ENCODE measurements at regions not wholly inside any gene's neighbourhood (a gene's known extent, or its start where the extent isn't known, plus 50 kb on each side); places are given as distances from the start of the nearest gene placed in this dataset.
A peak's percentile ranks its signal among the peaks of the same experiment; 100 is the strongest.

GRCh38 chr7:22662556-22663356, 64.2 kb upstream of the IL6 start:
- DNase-seq (ENCODE audit: low spot score) (no peak), ATAC-seq (no peak)
- Mint-ChIP-seq H3K4me1 (peaks cover 39% of the 10 kb centered on the region), H3K4me3 (no peak overlapping the region), H3K27me3 (ENCODE audit: low read depth) (no peaks in the 10 kb centered on the region; the same call in 1 of the 2 replicates), H3K36me3 (no peaks in the 10 kb centered on the region), H3K27ac (peak overlapping the region; percentile 7; the same call in 1 of the 2 replicates), H3K9me3 (no peaks in the 10 kb centered on the region)
- CTCF ChIA-PET, result interaction anchor here (0.6 to 3.1 kb wide), 2 partner anchors 35 to 64 kb away, joined by 3 to 20 read pairs; partner anchors contain the start of gene IL6
- TF ChIP-seq E2F4 (CRISPR knock-in tag; IDR thresholded peaks at IDR 0.05; ENCODE audit: borderline replicate concordance, low read depth), result no peak
- no peak for TF ChIP-seq GRHL2 (CRISPR knock-in tag; IDR thresholded peaks at IDR 0.05; ENCODE audit: insufficient replicate concordance, severe bottlenecking)
- no peak for TF ChIP-seq ZNF425 (CRISPR knock-in tag; conservative IDR thresholded peaks at IDR 0.05)
- TF ChIP-seq AFF4 (CRISPR knock-in tag; IDR thresholded peaks at IDR 0.05; ENCODE audit: borderline replicate concordance), result no peak
- no peak for TF ChIP-seq IRF2 (CRISPR knock-in tag; IDR thresholded peaks at IDR 0.05; ENCODE audit: borderline replicate concordance, low read depth)
- TF ChIP-seq GABPB1 (CRISPR knock-in tag; IDR thresholded peaks at IDR 0.05), result no peak
- no peak for TF ChIP-seq ATF1 (CRISPR knock-in tag; IDR thresholded peaks at IDR 0.05)
- no peak for TF ChIP-seq ZNF121 (CRISPR knock-in tag; IDR thresholded peaks at IDR 0.05)
- no peak for TF ChIP-seq PRRX2 (CRISPR knock-in tag; IDR thresholded peaks at IDR 0.05)
- TF ChIP-seq CDX4 (CRISPR knock-in tag; IDR thresholded peaks at IDR 0.05; ENCODE audit: borderline replicate concordance), result no peak
- POLR2A ChIA-PET, result interaction anchor here (1.1 kb wide), 1 partner anchor 99 kb away, joined by 3 read pairs; no protein-coding TSS in a partner anchor

- ChIA-PET CTCF (interaction anchor here (1.7 to 3.1 kb wide), 3 partner anchors 9 to 65 kb away, joined by 18 to 21 read pairs (median 20); partner anchors contain the start of gene IL6), POLR2A (interaction anchor here (1.1 kb wide), 1 partner anchor 98 kb away, joined by 3 read pairs; no protein-coding TSS in a partner anchor)
- no peaks in the 10 kb centered on the region for H3K9me3 Mint-ChIP-seq
- H3K36me3 Mint-ChIP-seq, result no peaks in the 10 kb centered on the region
- TF ChIP-seq ZMAT4 (CRISPR knock-in tag; IDR thresholded peaks at IDR 0.05) (no peak), EMX1 (CRISPR knock-in tag; IDR thresholded peaks at IDR 0.05) (no peak), ZNF232 (CRISPR knock-in tag; IDR thresholded peaks at IDR 0.05) (no peak)
- 0 out of 2 replicates have a peak overlapping the region, but pooled peaks have one; percentile 7 for H3K27ac Mint-ChIP-seq
- peaks cover 37% of the 10 kb centered on the region for H3K4me1 Mint-ChIP-seq
- DNase-seq (ENCODE audit: low spot score) (no peak), ATAC-seq (no peak)
- no peaks in the 10 kb centered on the region for H3K27me3 Mint-ChIP-seq (ENCODE audit: low read depth)
- no peak overlapping the region for H3K4me3 Mint-ChIP-seq
These were observed 65.0 kb upstream of the IL6 start for GRCh38 chr7:22662036-22662435.

All from WTC11 (cell line).